Activated naive CD4-positive, alpha-beta T cell treated with anti-CD3 and anti-CD28 coated beads, Interleukin-2, amount 50 U/mL, for 72 hours (primary cell): ENCODE measurements at regions not wholly inside any gene's neighbourhood (a gene's known extent, or its start where the extent isn't known, plus 50 kb on each side); places are given as distances from the start of the nearest gene placed in this dataset.

Experiments
- ATAC-seq, 2 donors: fragments of 150-1000 bp; cut with Tn5 transposase; 2 replicates each; pipeline ENCODE4 v1.10.0; 2021; ENCODE audit warnings: mild to moderate bottlenecking in 2 of 2, moderate library complexity in 2 of 2
- DNase-seq, 2 donors: peaks; one replicate each; pipeline ENCODE4 v3.0.0; 2021 to 2022; ENCODE audit warnings: low spot score in 2 of 2
- H3K27ac Mint-ChIP-seq, 2 donors: one replicate each; pipeline ENCODE4 v1.8.0; 2022; ENCODE audit warnings: mild to moderate bottlenecking in 2 of 2, mixed read lengths in 2 of 2
- H3K36me3 Mint-ChIP-seq, 2 donors: one replicate each; pipeline ENCODE4 v1.8.0; 2022; ENCODE audit warnings: mixed read lengths in 2 of 2
- H3K9me3 Mint-ChIP-seq, 2 donors: one replicate each; pipeline ENCODE4 v1.8.0; 2022; ENCODE audit warnings: mixed read lengths in 2 of 2

DNA sequence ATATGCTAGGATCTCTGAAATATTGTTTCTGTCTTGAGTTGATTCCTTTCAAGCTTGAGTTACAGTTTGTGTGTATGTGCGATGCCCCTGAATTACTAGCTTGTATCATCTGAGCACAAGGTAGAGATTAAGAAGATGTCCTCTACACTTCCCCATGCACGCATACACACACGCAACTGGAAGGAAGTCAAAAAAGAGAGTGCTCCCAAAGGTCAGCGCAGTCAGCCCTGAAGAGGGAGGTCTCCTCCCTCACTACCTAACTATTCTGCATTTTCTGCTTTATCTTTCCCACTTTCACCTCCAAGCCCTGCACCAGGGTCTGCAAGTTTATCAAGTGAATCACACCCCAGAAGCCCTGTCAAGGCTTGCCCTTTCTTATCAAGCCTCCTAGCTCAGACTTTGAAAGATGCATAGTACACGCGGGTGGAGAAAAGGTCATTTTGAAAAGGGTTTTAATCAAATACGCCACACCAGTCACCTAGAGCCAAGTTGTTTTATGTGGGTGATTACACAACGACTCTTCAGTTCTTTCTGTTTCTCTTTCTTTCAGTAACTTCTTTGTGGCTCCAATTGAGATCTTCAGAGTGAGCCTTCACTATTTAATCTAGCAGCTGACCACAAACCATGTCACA, 127.7 kb downstream of the ASB9 start:
- peak overlapping the region; percentile 51 to 60 for H3K27ac Mint-ChIP-seq
- peak; percentile 66 to 79 for ATAC-seq
- H3K36me3 Mint-ChIP-seq, result no peaks in the 10 kb centered on the region
- DNase-seq, result no peak
- no peaks in the 10 kb centered on the region for H3K9me3 Mint-ChIP-seq

DNA sequence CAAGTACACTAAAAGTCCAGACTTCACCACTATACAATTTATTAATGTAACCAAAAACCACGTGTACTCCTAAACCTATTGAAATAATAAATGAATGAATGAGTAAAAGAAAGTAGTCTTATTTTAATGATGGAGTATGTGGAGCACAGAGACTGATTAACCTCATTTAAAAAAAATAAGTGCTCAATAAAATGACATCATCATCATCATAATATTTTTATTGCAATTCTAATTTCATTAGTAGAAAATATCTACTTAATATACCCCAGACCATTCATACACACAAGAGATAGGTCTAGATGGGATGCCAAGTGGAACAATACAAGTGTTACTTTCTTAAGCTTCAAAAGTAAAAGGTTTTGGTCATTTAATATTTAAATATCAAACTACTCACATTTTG, 133.1 kb downstream of the ASB9 start:
- no peak overlapping the region for H3K27ac Mint-ChIP-seq
- DNase-seq, result no peak
- H3K36me3 Mint-ChIP-seq, result no peaks in the 10 kb centered on the region
- H3K9me3 Mint-ChIP-seq, result no peaks in the 10 kb centered on the region
- no peak for ATAC-seq

DNA sequence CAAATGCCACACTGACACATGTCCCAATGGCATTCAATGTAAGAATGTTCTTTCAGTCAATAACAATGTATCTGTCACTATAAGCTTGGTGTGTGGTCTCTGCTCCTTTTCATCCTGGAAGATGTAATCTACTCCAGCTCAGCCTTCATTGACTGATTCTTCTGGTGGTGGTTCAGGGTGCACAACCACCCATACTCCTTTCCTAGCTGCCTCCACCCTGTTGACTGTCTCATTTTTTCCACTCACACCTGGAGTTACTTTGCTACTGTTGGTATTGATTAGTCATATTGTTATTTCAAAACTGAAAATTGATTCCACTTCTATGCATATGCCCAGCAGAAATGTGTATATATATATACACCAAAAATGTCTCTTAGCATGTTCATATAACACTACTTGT, 140.5 kb downstream of the ASB9 start:
- ATAC-seq (peak in 1 of 2 donors; percentile 98), DNase-seq (peak in 1 of 2 donors; percentile 3)
- Mint-ChIP-seq H3K27ac (no peak overlapping the region), H3K9me3 (no peaks in the 10 kb centered on the region), H3K36me3 (no peaks in the 10 kb centered on the region)

DNA sequence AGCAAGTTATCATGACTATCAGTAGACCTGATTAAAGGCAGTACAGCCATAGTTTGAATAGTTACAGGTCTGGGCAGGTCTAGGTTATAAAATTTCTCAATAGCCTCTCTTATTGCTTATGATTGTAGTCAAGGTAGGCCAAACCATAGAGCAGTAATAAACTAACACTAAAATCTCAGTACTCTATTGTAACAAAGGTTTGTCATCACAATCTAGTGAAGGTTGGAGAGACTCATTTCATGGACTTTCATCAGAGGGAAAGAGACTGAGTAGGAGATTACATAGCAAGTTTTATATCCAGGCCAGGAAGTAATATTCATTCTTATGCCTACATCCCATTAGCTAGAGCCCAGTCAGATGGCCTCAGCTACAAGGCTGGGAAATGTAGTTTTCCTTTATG, 141.0 kb downstream of the ASB9 start:
- Mint-ChIP-seq H3K9me3 (no peaks in the 10 kb centered on the region), H3K27ac (no peak overlapping the region), H3K36me3 (no peaks in the 10 kb centered on the region)
- DNase-seq (no peak), ATAC-seq (no peak)

DNA sequence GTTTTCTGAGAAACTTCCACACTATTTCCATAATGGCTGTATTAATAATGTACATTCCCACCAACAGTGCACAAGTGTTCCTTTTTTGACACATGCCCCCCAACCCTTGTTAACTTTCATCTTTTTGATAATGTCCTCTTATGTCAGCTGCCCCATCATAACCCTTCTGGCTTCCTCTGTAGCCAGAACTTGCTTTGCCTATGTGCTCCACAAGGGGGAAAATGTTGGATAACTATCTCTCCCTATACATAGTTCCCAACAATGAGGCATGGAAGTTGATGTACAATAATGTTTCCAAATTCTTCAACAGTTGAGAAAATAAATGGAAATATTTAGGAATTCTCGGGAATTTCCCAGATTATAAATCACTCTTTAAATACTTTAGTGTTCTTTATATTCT, 142.9 kb downstream of the ASB9 start:
- ATAC-seq, result no peak
- no peak for DNase-seq
- no peaks in the 10 kb centered on the region for H3K9me3 Mint-ChIP-seq
- no peaks in the 10 kb centered on the region for H3K36me3 Mint-ChIP-seq
- no peak overlapping the region for H3K27ac Mint-ChIP-seq

DNA sequence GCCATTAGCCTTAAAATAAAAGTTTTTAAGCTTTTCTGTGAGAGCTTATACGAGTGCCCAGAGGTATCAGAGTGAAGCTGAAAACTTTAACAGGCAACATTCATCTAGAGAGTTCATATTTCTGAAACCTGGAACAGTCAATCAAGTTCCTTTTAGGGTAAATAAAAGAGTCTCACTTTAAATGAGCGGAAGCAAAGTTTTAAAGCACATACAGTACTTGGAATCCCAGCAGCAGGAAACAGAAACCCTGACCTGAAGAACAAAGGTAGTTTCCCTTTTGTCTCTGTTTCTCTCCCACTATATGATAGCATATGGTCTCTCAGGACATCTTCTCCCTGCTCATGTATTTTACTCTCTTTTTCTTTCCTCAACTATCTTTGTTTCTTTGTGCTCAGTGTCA, 153.0 kb downstream of the ASB9 start:
- Mint-ChIP-seq H3K27ac (no peak overlapping the region), H3K9me3 (no peaks in the 10 kb centered on the region), H3K36me3 (no peaks in the 10 kb centered on the region)
- DNase-seq (no peak), ATAC-seq (peak in 1 of 2 donors; percentile 69)

DNA sequence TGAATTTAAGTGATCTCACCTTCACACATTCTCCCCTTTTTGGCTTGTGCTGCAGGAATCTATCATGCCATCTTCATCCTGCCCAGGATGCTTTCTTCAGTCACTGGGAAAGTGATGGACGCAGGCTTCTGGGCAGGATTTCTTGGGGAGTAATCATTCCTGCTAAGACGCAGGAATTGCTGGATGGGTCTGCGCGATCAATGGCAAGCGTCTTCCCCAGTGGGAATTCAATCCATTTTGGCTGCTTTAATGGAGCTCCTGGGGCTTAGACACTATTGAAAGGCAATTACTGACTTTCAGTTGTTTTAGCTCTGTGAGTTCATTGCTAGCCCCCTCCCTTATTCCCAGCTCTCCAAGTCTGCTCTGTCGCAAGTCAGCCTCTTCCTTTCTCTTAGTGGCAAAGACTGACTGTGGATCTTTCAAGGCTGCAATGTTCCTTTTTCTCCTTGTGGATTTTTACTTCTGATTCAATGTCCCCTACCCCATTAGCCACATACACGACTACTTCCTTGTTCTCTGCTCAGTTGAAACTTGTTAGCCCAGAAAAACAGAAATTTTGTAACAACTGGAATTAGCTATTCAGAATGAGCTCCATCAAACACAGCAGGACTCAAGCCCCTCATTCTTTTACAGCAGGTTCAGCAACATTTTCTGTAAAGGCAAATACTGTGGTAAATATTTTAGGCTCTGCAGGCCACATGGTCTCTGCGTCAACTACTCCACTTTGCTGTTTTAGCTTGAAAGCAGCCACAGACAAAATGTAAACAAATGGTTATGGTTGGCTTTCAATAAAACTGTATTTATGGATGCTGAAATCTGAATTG, 154.9 kb downstream of the ASB9 start:
- DNase-seq (no peak), ATAC-seq (no peak)
- no peaks in the 10 kb centered on the region for H3K9me3 Mint-ChIP-seq
- no peak overlapping the region for H3K27ac Mint-ChIP-seq
- no peaks in the 10 kb centered on the region for H3K36me3 Mint-ChIP-seq

DNA sequence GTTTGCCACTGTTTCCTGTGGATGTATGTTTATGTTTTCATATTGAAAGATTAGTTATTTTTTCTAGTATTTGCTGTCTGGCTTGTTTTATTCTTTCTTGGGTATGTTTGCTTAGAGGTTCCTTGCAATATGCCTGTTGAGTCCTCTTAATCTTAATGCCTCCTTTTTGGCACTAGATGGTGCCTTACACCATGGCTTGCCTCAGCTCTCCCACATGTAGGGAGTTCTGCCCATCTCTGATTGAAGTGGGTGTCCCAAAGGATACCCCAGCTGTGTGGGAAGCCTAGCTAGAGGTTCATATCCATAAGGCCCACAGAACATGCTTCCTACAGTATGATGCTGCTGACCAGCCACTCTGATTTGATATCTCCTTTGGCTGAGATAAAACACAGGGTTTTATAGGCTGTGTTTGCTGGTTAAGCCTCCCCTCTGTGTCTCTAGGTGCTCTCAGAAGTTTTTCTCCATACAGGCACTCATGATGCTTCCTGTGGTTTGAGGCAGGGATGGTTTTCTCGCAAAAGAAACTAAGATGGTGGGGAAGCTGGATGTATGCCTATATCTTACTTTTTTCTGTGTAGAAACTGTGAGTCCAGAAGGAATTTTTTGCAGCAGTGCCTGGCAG, 162.4 kb downstream of the ASB9 start:
- no peaks in the 10 kb centered on the region for H3K36me3 Mint-ChIP-seq
- no peaks in the 10 kb centered on the region for H3K9me3 Mint-ChIP-seq
- DNase-seq (no peak), ATAC-seq (peak in 1 of 2 donors; percentile 41)
- no peak overlapping the region for H3K27ac Mint-ChIP-seq

DNA sequence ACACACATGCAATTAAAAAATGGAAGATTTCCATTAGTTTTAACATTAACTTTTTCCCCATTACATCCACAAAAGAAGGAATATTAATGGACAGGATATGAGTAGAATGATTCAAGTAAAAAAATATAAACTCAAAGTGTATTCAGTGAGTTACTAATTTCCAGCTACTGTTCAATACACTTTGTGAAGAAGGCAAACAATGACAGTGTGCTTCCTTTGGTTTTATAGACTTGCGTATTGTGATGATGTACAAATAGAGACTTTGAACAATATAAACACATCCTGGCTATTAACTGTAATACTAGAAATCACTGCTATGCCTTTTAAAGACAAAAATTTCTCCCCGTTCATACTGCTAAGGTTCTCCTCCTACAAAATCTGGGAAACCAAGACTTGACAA, 171.4 kb downstream of the ASB9 start:
- DNase-seq, result no peak
- ATAC-seq, result no peak
- Mint-ChIP-seq H3K9me3 (no peaks in the 10 kb centered on the region), H3K27ac (no peak overlapping the region), H3K36me3 (no peaks in the 10 kb centered on the region)

DNA sequence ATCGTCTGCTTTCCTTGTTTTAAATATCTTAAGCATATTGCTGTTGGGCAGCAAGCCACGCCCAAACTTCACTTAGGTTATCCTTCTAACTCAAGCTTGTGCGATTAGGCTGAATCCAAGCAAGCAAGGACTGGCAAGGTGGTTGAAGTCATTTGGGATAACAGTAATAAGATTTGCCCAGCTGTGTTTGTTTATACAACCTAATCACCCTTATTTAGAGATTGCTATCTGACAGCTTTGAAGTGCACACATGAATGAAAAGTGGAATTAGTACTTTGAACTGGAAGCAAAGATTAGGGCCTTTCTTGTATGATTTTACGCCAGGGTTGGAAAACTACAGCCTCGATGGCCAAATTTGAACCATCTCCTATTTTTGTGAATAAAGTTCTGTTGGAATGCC, 182.1 kb downstream of the ASB9 start:
- Mint-ChIP-seq H3K9me3 (no peaks in the 10 kb centered on the region), H3K36me3 (no peaks in the 10 kb centered on the region), H3K27ac (no peak overlapping the region)
- no peak for DNase-seq
- no peak for ATAC-seq

DNA sequence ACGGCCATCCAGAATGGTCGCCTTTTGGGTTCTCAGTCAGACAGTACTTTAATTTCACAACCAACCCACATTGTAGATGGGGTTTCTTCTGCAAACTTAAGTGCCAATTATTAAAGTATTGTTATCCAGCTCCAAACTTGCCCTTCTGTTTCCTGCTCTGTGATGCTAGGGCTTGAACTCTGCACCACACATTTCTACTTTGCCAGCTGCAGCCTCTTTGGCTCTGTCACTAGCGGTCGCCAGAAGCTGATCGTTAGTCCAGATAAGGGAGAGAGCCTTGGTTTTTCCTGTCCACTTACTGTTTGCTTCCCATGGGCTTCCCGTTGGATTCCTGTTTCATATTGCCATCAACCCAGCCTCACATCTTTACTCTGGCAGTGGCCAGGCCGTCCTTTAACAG, 196.6 kb downstream of the ASB9 start:
- DNase-seq, result no peak
- H3K9me3 Mint-ChIP-seq, result no peaks in the 10 kb centered on the region
- H3K36me3 Mint-ChIP-seq, result no peaks in the 10 kb centered on the region
- no peak for ATAC-seq
- no peak overlapping the region for H3K27ac Mint-ChIP-seq

DNA sequence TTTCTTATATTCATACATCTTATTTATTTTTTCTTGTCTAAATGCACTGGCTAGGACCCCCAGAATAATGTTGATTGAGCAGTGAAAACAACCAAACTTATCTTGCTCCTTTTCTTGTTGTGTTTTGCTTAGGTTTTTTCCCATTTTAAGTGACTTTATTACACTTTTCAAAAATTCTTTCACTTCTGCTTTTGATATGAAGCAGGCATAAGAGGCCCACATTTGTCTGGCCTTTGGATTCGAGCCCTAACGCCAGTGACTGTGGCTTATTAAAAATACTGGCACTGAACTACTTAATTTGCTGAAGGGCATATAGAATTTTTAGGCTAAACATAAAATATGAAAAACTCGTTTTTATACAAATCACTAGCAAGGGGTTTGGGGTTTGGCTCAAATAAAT, 197.0 kb downstream of the ASB9 start:
- Mint-ChIP-seq H3K9me3 (no peaks in the 10 kb centered on the region), H3K27ac (no peak overlapping the region), H3K36me3 (no peaks in the 10 kb centered on the region)
- no peak for ATAC-seq
- DNase-seq, result no peak

DNA sequence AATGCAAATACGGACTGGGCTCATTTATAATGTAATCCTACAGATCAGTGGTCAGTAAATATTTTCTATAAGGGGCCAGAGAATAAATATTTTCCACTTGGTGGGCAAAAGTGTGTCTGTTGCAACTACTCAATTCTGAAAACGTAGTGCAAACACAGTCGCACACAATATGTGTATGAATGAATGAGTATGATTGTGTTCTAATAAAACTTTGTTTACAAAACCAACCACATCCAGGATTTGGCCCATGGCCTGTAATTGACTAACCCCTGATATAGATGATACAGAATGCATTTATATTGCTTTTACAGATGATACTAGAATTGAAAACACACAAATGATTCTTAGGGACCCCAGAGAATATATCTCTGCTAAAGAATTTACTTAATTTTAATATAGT, 197.6 kb downstream of the ASB9 start:
- no peaks in the 10 kb centered on the region for H3K36me3 Mint-ChIP-seq
- H3K27ac Mint-ChIP-seq, result no peak overlapping the region
- no peak for ATAC-seq

DNA sequence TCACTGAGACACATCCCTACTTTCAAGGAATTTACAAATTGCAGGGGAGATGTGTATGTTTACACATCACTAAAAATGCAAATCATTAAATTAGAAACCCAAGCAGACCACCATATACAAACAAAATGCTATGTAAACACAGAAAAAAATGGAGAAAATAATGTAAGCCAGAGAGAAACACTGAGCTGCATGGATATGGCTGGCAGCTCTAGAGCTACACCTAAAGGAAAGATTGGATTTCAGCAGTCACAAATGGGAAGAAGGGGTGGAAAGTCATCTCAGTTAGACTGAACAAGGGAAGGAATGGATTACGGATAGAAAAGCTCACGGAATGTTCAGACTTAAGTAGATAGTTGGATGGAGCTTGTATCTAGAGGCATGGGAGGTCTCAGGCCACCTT, 186.3 kb downstream of the MOSPD2 start:
- Mint-ChIP-seq H3K27ac (no peak overlapping the region), H3K9me3 (no peaks in the 10 kb centered on the region), H3K36me3 (no peaks in the 10 kb centered on the region)
- no peak for DNase-seq
- ATAC-seq, result no peak

More for the DNA sequence above, 197.6 kb downstream of the ASB9 start:
- no peak for DNase-seq
- no peaks in the 10 kb centered on the region for H3K9me3 Mint-ChIP-seq

DNA sequence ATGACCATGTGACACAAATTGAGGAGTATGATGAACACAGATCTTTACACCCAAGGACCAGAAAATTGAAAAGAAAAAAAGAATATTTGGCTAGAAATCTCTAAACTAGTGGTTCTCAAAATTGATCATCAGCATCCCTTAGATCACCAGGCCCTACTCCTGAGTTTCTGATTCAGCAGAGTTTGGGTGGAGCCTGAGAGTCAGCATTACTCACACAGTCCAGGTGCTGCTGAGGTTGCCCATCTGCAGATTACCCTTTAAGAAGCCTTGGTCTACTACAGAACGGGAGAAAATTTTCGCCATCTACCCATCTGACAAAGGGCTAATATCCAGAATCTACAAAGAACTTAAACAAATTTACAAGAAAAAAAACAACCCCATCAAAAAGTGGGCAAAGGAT, 182.8 kb downstream of the MOSPD2 start:
- no peaks in the 10 kb centered on the region for H3K36me3 Mint-ChIP-seq
- H3K27ac Mint-ChIP-seq, result no peak overlapping the region
- no peaks in the 10 kb centered on the region for H3K9me3 Mint-ChIP-seq
- peak in 1 of 2 donors; percentile 56 for ATAC-seq
- no peak for DNase-seq

DNA sequence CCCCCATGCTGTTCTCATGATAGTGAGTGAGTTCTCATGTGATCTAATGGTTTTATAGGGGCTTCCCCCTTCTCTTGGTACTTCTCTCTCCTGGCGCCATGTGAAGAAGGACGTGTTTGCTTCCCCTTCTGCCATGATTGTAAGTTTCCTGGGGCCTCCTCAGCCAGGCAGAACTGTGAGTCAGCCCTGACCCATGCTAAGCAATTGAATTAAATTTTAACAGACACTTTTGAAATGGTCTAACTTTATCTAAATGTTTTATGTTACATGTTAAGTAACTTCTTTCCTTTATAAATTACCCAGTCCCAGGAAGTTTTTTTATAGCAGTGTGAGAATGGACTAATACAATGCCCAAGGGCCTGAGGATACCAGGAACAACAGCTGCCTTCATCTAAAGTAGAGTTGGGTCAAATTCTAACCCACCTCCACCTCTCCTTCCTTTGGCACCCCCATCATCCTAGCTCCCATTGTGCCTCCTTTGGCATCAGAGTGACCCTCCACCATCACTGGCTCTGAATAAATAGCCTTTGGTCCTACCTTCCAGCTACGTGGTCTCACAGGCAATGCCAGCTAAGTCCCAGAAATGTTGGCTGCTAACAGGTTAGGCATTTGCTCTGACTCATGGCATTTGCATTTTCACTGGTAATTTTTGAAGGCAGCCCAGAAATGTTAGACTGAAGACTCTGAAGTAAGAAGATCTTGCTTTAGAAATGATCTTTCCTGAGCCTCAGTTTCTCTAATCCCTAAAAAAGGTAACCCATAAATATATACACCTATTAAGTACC, 182.1 kb downstream of the MOSPD2 start:
- ATAC-seq (no peak), DNase-seq (no peak)
- no peak overlapping the region for H3K27ac Mint-ChIP-seq
- H3K9me3 Mint-ChIP-seq, result no peaks in the 10 kb centered on the region
- no peaks in the 10 kb centered on the region for H3K36me3 Mint-ChIP-seq

DNA sequence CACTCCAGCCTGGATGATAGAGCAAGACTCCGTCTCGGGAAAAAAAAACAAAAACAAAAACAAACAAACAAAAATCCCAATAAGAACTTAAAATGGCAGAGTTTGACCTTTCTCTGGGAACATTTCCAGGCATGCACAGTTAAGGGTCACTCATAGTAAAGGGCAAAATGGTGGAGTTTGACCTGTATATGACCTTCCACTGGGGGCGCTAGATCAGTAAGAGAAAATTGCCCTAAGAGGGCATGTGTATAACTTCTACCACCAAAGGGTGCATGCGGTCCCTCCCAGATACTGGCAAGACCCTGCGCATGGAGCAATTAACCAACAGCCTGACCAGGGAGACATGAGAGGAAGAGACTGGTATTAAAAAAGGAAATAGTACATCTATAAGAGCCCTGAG, 177.2 kb downstream of the MOSPD2 start:
- DNase-seq (no peak), ATAC-seq (no peak)
- Mint-ChIP-seq H3K9me3 (no peaks in the 10 kb centered on the region), H3K27ac (no peak overlapping the region), H3K36me3 (no peaks in the 10 kb centered on the region)
